ENCODE measurements at regions not wholly inside any gene's neighbourhood (a gene's known extent, or its start where the extent isn't known, plus 50 kb on each side); places are given as distances from the start of the nearest gene placed in this dataset.

DNA sequence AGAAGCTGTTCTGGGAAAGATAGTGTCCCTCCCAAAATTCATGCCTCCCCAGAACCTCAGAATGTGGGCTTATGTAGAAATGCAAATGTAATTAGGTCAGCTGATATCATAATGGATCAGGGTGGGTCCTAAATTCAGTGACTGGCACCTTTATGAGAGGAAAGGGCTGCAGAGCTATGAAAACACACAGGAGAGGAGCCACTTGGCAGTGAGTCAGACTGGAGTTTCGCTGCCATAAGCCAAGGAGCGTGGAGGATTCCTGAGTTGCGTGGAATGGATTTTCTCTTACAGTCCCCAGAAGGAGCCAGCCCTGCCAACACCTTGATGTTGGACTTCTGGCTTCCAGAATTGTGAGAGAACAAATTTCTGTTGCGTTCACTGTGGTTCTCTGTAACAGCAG is 249.8 kb upstream of the PMEPA1 start:
- in situ Hi-C loops (cut with HindIII; ENCODE audit: low sequenced_read_pairs): no loop called here

DNA sequence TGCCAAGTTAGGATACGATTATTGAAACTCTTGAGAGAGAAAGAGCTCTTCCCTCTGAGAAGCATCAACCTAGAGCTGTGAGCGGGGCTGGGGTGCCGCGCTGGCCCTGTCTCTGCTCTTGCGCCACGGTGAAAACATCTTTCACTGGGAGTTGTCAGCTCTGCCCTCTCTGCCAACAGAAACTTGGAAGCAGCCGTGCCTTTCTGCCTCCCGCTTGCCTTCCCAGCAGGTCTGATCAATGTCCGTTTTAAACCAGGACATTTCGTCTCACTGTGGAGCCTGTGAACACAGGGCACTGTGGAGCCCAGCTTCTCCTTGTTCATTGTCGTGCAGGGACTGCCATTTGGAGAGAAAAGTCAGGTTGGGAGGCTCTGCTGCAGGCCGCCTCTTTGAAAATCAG is 249.2 kb upstream of the PMEPA1 start:
- in situ Hi-C loops (cut with HindIII; ENCODE audit: low sequenced_read_pairs): no loop called here

DNA sequence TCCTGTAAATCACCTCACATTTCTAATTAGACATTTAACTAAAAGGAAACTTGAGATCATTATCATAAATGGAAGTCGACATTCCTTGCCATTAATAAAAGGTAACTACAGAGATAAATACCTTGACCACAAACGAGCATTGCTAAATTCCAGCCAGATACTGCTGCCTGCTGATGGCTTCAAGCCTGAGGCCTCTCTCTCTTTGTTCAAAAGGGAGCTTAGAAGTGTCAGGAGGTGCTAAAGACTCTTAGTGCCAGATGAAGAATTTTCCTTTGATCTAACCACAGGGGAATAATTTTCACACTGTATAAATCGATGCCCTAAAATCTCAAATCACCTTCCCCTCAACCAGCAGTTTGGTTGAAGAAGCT is 248.2 kb upstream of the PMEPA1 start:
- in situ Hi-C loops (cut with HindIII; ENCODE audit: low sequenced_read_pairs): no loop called here

DNA sequence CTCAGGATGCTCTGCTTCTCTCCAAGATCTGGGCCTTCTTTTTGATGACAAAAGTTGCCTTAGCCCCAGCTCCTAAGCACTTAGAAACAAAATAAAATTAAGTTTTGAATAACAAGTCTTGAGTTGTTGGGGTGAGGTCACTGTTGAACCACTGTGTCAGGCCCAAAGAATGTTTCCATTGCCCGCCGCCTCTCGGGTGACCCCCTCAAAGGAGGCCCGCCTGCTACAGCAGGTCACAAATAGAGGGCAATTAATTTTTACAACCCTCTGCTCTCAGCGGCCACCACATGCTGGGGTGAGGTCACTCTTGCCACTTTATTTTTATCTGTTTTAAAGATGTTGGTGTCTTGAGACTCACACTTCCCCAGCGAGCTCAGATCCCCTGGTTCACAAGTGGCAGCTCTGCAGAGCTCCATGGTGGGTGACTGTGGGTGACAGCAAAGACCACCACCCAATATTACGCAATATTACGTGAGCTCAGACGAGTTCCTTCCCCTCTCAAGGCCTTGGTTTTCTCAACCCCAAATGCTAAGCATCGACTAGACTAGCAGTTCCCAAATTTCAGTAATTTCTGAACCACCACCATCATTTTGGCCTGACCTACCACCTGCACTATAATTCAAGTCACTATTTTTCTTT is 247.7 kb upstream of the PMEPA1 start:
- in situ Hi-C loops (cut with HindIII; ENCODE audit: low sequenced_read_pairs): no loop called here

DNA sequence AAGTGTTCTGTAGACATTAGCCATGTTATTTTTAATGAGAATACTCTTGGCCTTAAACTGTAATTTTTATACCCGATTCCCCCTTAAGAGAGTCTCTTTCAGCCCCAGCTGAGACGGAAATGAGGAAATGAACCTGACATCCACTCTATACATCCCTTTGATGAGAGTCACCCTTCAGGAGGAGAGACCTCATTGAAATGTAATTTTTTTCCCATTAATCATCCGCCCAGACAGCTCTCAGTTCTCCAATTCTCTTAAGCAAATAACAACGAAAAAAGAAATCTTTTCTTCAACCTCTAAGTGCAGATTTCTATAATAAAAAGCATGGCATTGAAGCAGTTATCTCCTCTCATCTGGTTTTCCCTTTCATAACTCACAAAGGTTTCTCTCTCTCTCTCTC is 243.8 kb upstream of the PMEPA1 start:
- in situ Hi-C loops (cut with HindIII; ENCODE audit: low sequenced_read_pairs): no loop called here

DNA sequence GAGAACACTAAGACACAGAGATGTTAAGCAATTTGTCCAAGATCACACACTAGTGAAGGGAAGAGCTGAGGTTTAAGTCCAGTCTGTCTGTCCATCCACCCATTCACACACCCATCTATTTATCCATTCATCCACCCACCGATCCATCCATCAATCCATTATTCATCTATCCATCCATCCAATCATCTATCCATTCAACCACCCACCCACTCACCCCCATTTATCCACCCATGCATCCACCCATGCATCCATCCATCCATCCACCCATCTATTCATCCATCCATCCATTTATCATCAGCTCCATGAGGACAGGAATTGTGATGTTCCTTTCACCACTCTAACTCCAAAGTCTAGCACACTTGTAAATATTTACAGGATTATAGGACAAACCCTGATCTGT is 242.3 kb upstream of the PMEPA1 start:
- in situ Hi-C loops (cut with HindIII; ENCODE audit: low sequenced_read_pairs): no loop called here

DNA sequence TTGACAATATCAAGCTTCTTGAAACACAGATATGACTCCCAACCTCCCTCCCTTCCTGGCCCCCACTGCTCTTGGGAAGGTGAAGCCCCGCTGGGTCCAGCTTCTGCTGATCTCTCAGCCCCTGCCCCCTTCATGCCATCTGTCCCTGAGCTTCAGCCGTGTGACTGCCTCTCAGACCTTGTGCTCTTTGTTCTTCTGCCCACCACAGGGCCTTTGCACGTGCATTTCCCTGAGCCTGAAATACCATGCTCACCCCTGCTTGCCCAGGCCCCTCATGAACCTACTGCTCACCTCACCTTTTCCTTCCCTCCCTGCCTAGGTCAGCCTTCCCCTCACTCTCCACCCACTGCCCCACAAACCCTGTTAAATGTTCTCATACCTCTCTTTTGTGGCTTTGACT is 241.7 kb upstream of the PMEPA1 start:
- in situ Hi-C loops (cut with HindIII; ENCODE audit: low sequenced_read_pairs): no loop called here

DNA sequence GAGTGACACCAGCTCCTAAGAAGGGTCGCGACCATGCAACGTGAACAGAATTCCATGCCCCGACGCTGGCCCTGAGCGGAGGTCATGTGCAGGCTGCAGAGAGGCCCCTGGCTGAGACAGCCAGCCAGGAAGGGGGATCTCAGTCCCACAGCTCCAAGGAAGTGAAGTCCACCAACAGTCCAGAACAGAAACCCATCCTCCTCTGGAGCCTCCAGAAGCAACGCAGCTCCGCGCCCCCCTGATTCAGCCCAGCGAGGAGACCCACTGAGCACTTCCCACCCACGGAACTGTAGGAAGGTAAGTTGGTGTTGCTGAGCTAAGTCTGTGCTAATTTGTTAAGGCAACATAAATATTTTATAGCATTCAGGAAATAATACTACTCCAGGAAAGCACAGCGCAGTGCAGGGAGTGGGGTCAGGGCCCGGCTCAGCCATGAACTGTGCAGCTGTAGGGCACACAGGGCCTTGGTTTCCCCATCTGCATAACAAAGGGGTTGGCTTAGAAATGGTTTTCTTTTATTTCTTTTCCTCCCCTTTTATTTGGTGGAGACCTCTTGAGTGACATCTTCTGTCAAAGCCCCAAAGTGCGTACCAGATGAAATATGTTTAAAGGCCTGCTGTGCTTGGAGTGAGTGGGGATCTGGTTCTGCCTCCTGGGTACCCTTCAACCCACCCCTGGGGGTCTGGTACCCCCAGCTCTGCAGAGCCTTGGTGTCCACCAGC is 241.1 kb upstream of the PMEPA1 start:
- in situ Hi-C loops (cut with HindIII; ENCODE audit: low sequenced_read_pairs): no loop called here

DNA sequence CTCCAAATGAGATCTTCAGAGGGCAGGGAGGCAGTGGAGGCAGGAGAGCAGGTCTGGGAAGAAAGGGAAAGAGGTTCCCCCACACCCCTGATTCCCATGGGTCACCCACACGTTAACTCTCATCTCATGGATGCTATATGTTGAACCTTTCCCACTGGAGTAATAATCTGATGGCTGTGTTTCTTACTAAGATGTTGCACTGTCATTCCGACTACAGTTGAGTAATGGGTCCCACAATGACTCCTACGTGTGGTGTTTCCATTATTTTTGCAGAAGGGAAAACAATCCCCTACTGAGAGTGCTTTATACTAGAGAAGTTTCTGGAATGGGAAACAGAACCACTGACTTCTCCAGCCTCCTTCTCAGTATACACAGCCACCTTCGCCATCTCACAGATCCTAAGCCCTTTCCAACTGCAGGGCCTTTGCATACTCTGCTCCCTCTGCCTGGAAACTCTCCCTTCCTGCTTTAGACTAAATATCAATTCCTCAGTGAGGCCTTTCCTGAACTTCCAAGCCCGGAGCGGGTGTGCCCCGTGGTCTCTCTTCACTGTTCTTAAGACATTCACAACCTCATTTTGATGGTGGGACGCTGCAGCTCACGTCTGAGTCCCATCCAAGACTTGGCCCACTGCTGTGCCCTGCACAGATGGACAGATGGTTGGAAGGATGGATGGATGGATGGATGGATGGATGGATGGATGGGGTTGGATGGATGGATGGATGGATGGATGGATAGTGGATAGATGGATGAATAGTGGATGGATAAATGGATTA is 238.6 kb upstream of the PMEPA1 start:
- in situ Hi-C loops (cut with HindIII; ENCODE audit: low sequenced_read_pairs): loop anchor here (10.0 kb wide), 1 partner anchor 56 kb away; no protein-coding TSS in a partner anchor

DNA sequence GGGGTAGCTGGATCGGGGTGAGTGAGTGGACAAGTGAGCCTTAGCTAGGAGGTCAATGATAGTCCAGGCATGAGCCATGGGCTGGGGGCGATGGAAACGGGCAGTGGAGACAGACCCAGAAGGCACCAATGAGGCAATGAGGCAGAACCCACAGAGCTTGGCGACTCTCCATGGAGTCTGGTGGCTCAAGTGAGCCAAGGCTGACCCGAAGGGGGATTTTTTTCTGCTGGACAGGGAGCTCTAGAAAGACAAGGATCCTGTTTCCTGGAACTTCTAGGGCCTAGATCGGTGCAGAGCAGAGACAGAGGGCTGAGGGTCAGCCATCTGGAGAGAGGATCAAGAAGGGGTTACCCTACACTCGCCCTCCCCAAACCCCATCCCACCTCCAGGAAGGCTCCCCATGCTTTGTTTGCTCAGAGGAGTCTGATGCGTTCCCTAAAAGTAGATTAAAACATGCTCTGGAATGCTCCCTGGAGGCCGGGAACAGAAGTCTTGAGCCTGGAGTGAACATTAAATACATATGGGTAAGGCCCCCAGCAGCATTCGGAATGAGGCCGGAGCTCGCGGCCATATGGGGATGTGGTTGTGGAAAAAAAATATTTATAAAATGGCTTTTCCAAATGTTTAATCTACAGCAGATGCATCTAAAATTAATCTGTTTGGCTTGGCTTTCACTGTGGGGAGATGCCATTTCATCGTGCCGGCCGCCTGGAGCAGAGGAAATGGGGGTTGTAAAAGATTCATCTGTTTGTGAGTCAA is 237.8 kb upstream of the PMEPA1 start:
- in situ Hi-C loops (cut with HindIII; ENCODE audit: low sequenced_read_pairs): loop anchor here (10.0 kb wide), 1 partner anchor 57 kb away; no protein-coding TSS in a partner anchor

DNA sequence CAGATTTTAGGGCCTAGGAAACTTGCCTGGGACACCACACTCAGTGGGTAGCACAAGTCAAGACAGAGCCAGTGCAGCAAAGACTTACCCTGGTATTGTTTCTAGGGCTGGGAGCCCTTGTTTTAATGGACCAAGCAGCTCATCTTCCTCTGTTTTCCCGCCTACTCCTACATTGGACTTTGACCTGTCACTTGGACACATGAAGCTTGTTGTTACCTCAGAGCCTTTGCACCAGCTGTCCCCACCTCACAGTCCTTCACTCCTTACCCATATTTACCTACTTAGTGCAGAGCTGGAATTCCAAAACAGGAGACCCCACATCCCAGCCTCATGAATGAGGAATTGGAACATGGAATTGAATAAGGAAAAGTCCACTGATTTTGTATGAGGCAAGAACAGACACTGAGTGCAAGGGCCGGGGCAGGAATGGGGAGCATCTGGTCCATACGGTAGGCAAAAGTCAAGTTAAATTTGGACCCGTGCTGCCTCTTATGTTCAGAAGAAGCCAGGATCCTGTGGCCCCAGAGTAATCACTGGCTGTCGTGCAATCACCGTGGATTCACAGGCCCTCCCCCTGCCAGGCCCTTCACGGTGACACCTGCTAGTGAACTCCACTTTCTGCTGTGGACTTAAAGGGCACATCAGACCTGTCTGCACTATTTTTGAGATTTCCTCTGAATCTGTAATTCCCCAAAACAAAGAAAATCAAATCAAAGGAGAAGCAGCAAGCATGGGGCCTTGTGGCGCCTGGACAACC is 236.9 kb upstream of the PMEPA1 start:
- in situ Hi-C loops (cut with HindIII; ENCODE audit: low sequenced_read_pairs): loop anchor here (10.0 kb wide), 1 partner anchor 58 kb away; no protein-coding TSS in a partner anchor

DNA sequence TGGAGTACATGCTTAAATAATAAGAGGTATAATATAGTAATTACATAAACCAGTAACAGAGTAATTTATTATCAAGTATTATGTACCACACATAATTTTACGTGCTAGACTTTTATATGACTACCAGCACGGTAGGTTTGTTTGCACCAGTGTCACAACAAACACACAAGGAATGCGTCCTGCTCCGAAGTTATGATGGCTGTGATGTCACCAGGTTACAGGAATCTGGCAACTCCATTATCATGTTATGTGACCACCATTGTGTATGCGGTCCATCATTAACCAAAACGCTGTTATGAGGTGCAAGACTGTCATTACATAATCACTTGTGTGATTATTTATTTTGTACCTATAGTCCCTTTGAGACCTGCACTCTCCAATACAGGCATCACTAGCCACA is 235.2 kb upstream of the PMEPA1 start:
- in situ Hi-C loops (cut with HindIII; ENCODE audit: low sequenced_read_pairs): loop anchor here (10.0 kb wide), 1 partner anchor 60 kb away; no protein-coding TSS in a partner anchor

DNA sequence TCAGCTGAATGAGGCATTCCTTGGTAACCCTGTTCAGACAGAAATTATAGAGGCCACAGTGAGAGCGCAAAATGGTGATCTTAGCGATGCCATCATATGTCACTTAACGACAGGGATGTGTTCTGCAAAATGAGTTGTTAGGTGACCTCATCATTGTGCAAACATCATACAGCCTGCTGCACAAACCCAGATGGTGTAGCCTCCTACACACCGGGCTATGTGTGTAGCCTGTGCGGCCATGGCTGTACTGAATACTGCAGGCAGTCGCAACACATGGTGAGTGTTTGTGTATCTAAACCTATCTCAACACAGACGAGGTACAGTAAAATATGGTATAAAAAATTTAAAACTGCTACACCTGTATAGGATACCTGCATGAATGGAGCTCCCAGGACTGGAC is 234.1 kb upstream of the PMEPA1 start:
- in situ Hi-C loops (cut with HindIII; ENCODE audit: low sequenced_read_pairs): loop anchor here (10.0 kb wide), 1 partner anchor 61 kb away; no protein-coding TSS in a partner anchor

DNA sequence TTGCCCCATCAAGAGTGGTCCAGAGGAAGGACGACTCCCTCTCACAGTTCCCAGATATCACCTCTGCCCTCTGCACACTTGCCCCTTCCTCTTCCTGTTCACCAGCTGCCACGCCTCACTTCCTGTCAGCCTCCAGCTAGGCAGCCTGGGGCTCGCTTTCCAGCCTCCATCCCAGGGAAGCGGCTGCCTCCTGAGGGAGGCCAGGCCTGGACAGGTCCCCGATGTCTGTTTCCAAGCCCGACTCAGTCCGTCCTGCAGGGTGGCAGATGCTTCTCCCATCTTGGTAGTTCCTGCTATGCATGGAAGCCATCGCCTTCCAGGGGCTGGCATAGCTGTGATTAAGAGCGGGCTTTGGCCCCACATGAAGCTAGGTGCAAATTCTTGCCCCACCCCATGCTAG is 233.5 kb upstream of the PMEPA1 start:
- in situ Hi-C loops (cut with HindIII; ENCODE audit: low sequenced_read_pairs): loop anchor here (10.0 kb wide), 1 partner anchor 62 kb away; no protein-coding TSS in a partner anchor

DNA sequence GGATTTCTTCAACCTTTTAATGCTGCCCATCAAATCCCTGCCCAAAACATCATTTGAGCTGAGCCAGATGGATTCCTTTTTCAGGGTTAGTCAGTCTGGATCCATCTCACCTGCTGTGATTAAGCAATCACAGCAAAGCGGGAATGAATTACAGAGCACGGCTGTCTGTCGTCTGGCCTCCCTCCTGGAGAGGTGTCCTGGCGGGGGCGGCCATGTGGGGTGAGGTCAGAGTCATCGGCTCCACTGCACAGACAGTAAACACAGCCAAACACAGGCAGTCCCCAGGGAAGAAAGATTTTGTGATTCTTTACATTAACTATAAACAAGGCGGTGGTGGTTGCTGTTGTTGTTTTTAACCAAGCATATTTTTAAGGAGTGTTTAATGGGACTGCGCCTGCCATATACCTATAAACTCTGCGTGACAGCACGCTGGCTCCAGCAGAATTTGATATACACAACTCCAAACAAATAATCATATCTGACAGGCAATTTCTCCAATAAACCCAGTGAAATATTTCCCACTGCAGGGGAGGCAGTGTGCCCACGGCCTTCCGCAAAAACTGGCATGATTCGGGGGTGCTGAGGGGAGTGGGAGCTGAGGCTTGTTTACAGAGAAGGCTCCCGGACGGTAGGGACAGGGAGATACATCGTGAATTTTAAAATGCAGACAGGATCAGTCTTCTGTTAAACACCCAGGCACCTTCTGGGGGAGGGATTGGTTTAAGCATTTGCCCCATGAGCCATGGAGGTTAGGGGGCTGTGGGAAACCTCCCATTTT is 232.0 kb upstream of the PMEPA1 start:
- in situ Hi-C loops (cut with HindIII; ENCODE audit: low sequenced_read_pairs): loop anchor here (10.0 kb wide), 1 partner anchor 63 kb away; no protein-coding TSS in a partner anchor

DNA sequence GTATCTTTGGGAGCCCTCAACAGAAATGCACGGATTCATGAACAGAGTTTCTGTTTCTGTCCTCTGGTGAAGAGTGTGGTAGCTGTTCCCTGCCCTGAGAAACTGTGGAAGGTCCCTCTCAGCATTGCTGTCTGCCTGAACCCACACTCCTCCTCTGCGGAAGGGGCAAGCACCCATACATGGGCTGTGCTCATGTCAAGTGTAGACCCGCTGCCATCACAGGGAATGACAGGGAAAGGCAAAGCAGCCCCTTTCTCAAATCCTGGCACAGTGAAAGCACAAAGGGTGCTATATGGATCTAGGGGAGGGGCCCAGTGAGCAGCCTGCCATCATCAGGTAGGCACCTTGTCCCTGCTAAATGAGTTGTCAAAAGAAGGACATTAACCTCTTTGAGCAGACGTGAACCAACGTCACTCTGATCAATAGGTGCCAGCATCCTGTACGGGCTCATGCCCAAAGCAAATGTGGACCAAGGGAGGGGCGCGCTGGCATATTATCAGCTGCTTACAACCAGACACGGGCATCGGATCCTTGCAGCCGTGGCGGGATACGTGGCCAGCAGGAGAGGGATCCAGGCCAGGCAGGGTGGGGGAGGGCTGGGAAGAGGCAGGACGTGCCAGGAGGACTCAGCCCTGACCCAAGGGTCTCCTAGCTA is 231.2 kb upstream of the PMEPA1 start:
- in situ Hi-C loops (cut with HindIII; ENCODE audit: low sequenced_read_pairs): loop anchor here (10.0 kb wide), 1 partner anchor 64 kb away; no protein-coding TSS in a partner anchor

DNA sequence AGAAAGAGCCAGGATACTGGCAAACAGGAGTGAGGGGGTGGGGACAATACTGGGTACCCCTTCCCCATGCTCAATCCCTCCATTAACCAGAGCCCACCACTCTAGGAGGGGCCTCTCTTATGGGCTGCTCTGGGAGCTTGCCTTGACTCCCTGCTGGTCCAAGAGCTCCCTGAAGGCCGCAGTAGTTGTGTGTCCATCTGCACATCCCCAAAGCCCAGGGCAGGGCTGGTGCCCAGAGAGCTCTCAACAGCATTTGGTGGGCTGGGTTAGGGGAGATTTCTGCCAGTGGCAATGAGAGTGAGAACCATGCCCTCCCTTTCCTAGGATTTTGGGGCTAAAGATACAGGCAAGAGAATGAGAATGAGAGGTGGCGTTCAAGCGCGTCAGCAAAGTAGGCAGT is 230.6 kb upstream of the PMEPA1 start:
- in situ Hi-C loops (cut with HindIII; ENCODE audit: low sequenced_read_pairs): loop anchor here (10.0 kb wide), 1 partner anchor 64 kb away; no protein-coding TSS in a partner anchor

DNA sequence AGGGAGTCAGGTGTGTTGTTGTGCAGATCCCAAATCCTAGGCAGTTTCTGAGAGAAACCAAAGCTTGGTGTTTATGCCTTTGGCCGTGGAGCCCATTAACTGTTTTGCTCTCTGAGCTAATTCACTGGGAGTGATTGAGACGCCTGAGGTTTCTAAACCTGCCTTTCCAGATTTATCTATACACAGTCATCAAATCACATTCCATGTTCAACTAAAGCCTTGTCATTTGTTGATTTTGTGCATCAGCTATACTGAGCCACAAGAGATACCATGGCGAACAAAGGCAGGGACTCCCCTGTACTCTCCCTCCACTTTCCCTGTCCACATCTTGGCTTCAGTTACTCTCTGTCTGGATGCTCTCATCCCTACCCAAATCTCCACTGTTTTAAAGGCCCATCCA is 229.7 kb upstream of the PMEPA1 start:
- in situ Hi-C loops (cut with HindIII; ENCODE audit: low sequenced_read_pairs): no loop called here
